HAP-1 (cell line): ENCODE measurements at regions not wholly inside any gene's neighbourhood (a gene's known extent, or its start where the extent isn't known, plus 50 kb on each side); places are given as distances from the start of the nearest gene placed in this dataset.

Experiments
- DNase-seq, 2 experiments: peaks; one replicate each; pipeline ENCODE4 v3.0.0-alpha.2; 2016 to 2020; ENCODE audit warnings: low spot score in 2 of 2
- H3K27me3 ChIP-seq: fragments of 250-450 bp; sonication (Bioruptor Pico); 2 replicates; pipeline ENCODE4 v1.5.1; 2020; ENCODE audit warnings: low read depth, mild to moderate bottlenecking, moderate library complexity
- H3K36me3 ChIP-seq: fragments of 250-450 bp; sonication (Bioruptor Pico); replicated peaks from 2 replicates; pipeline ENCODE4 v1.5.1; 2020; ENCODE audit warnings: mild to moderate bottlenecking
- H3K4me1 ChIP-seq: fragments of 250-450 bp; sonication (Bioruptor Pico); 2 replicates; pipeline ENCODE4 v1.5.1; 2020; ENCODE audit warnings: mild to moderate bottlenecking
- H3K4me3 ChIP-seq: fragments of 250-450 bp; sonication (Bioruptor Pico); 2 replicates; pipeline ENCODE4 v1.5.1; 2020; ENCODE audit warnings: mild to moderate bottlenecking, moderate library complexity
- H3K9me3 ChIP-seq: fragments of 250-450 bp; sonication (Bioruptor Pico); 2 replicates; pipeline ENCODE4 v1.5.1; 2020; ENCODE audit warnings: mild to moderate bottlenecking, moderate library complexity
- in situ Hi-C: fragments of 300-500 bp; cut with MboI; formaldehyde crosslinking; loops from 3 replicates; pipeline ENCODE4 v1.14.3; 2020; ENCODE audit warnings: low sequenced_read_pairs, inconsistent platforms, mixed read lengths

GRCh38 chr6:168255283-168255881, 64.2 kb downstream of the DACT2 start:
- DNase-seq, result no peak
- no peaks in the 10 kb centered on the region for H3K27me3 ChIP-seq
- H3K4me1 ChIP-seq, result no peaks in the 10 kb centered on the region
- in situ Hi-C loops, result no loop called here
- H3K9me3 ChIP-seq, result no peaks in the 10 kb centered on the region
- no peaks in the 10 kb centered on the region for H3K36me3 ChIP-seq
- no peak overlapping the region for H3K4me3 ChIP-seq

DNA sequence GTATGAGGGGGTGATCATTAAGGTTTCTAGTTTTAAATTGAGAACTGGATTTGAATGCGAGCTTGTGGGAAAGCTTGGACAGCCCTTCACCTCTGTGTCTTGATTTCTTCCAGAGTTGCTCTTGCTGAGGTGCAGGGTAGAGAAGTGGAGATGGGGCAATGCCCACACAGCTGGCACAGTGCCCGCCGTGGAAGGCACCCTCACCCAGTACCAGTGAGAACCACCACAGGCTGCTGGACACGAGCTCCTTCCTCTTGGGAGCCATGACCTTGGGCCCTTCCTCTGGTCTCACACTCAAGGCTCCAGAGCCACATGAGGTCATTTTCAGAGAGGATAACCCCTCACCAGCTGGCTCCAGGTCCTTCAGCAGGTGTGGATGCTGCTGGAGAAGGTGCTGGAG, 67.3 kb downstream of the DACT2 start:
- Histone ChIP-seq H3K9me3 (no peaks in the 10 kb centered on the region), H3K4me1 (no peaks in the 10 kb centered on the region), H3K4me3 (no peak overlapping the region), H3K36me3 (no peaks in the 10 kb centered on the region), H3K27me3 (peaks cover 2% of the 10 kb centered on the region; the same call in 1 of the 2 replicates)
- no peak for DNase-seq
- in situ Hi-C loops, result no loop called here

GRCh38 chr6:168250250-168250649, 69.3 kb downstream of the DACT2 start:
- H3K36me3 ChIP-seq, result no peaks in the 10 kb centered on the region
- DNase-seq, result no peak
- H3K4me1 ChIP-seq, result no peaks in the 10 kb centered on the region
- peaks cover 6% of the 10 kb centered on the region; the same call in 1 of the 2 replicates for H3K27me3 ChIP-seq
- H3K9me3 ChIP-seq, result no peaks in the 10 kb centered on the region
- H3K4me3 ChIP-seq, result no peak overlapping the region
- in situ Hi-C loops, result no loop called here

- no peaks in the 10 kb centered on the region for H3K4me1 ChIP-seq
- H3K4me3 ChIP-seq, result no peak overlapping the region
- DNase-seq, result no peak
- H3K36me3 ChIP-seq, result no peaks in the 10 kb centered on the region
- in situ Hi-C loops, result no loop called here
- peaks cover 6% of the 10 kb centered on the region; the same call in 1 of the 2 replicates for H3K27me3 ChIP-seq
- H3K9me3 ChIP-seq, result no peaks in the 10 kb centered on the region
Observed at GRCh38 chr6:168249746-168250145, 69.8 kb downstream of the DACT2 start.

- no peaks in the 10 kb centered on the region for H3K9me3 ChIP-seq
- peaks cover 6% of the 10 kb centered on the region; the same call in 1 of the 2 replicates for H3K27me3 ChIP-seq
- no peaks in the 10 kb centered on the region for H3K36me3 ChIP-seq
- H3K4me3 ChIP-seq, result no peak overlapping the region
- in situ Hi-C loops, result no loop called here
- DNase-seq, result no peak
- no peaks in the 10 kb centered on the region for H3K4me1 ChIP-seq
Observed at GRCh38 chr6:168248148-168248620, 71.4 kb downstream of the DACT2 start.

DNA sequence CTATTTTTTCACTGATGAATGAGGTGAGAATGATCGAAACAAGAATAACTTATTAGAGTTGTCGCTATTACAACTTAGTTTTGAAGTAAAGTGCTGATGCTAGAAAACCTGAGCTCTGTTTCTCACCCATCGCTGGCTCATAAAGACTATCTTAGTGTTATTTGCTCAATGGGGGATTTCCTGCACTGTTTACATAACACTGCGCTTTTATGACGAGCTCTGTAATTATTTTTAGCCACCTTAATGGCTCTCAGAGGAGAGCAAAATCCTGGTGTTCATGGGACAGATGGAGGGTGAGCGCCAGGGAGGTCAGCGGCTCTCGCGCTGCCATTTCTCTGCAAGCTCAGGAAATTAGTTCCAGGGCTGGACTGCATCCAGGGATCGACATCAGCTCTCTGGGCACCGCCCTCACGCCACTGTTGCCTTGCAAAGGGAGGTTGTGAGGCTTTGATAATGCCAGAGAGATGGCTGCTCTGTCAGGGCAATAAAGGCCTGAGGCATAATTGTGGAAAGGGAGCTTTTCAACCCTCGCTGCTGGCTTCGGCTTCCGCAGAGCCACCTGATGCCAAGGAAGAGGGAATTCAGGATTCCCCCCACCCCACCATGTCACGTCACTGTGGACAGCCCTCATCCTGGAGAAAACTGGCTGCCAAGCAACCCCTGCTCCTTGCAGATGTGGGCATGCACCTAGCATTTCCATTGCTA, 72.0 kb downstream of the DACT2 start:
- Histone ChIP-seq H3K4me3 (no peak overlapping the region), H3K9me3 (no peaks in the 10 kb centered on the region), H3K4me1 (no peaks in the 10 kb centered on the region), H3K27me3 (peaks cover 6% of the 10 kb centered on the region; the same call in 1 of the 2 replicates), H3K36me3 (no peaks in the 10 kb centered on the region)
- in situ Hi-C loops, result no loop called here
- DNase-seq, result peak in 1 of 2 experiments; percentile 19

DNA sequence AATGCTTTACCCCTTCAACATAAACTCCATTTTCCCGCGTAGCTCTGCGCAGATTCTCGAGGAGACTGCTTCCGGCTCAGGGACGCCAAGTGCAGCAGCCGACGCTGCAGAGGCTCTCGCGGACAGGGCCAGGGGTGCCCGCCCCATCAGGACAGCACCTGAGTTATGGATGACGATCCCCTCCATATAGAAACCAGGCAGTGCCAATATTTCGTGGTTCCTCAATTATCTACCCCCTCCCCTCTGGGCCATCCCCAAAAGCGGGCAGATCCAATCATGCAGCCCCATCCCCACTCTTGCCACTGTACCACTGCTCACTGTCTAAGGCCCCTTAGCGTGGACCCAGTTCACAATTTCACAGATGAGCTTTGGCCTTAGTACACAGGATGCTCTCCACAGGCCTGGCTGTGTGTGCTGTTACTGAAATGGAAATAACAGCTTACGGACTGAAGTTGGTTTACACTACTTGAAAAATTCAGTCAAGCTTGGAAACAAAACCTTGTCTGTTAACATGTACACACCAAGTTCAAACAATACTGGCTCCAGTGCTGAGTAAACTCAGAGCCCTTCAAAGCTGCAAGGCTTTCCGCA, 74.5 kb downstream of the DACT2 start:
- no peaks in the 10 kb centered on the region for H3K9me3 ChIP-seq
- in situ Hi-C loops, result no loop called here
- H3K27me3 ChIP-seq, result peaks cover 6% of the 10 kb centered on the region; the same call in 1 of the 2 replicates
- no peaks in the 10 kb centered on the region for H3K36me3 ChIP-seq
- no peak overlapping the region for H3K4me3 ChIP-seq
- no peaks in the 10 kb centered on the region for H3K4me1 ChIP-seq
- no peak for DNase-seq

DNA sequence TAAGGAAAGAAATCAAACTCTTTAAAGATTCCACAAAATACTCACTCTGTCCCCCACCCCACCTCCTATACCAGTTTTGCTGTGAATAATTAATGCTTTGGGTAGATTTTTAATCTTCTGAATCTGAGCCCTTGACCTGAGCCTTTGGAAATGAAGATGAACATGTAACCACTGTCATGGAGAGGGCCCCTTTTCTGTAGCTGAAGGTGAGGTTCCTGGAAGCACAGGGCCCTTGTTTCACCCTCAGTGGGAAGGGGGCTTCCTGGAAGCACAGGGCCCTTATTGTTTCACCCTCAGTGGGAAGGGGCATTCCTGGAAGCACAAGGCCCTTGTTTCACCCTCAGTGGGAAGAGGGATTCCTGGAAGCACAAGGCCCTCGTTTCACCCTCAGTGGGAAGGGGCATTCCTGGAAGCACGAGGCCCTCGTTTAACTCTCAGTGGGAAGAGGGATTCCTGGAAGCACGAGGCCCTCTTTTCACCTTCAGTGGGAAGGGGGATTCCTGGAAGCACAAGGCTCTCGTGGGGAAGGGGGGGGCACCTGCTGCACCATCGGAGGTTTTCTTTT, 75.7 kb downstream of the DACT2 start:
- Histone ChIP-seq H3K27me3 (peaks cover 6% of the 10 kb centered on the region; the same call in 1 of the 2 replicates), H3K4me1 (no peaks in the 10 kb centered on the region), H3K9me3 (no peaks in the 10 kb centered on the region), H3K36me3 (no peaks in the 10 kb centered on the region), H3K4me3 (no peak overlapping the region)
- in situ Hi-C loops, result no loop called here
- no peak for DNase-seq

GRCh38 chr6:168242940-168243225, 76.7 kb downstream of the DACT2 start:
- in situ Hi-C loops, result no loop called here
- DNase-seq, result no peak
- Histone ChIP-seq H3K4me3 (no peak overlapping the region), H3K36me3 (no peaks in the 10 kb centered on the region), H3K27me3 (peaks cover 7% of the 10 kb centered on the region; the same call in 1 of the 2 replicates), H3K9me3 (no peaks in the 10 kb centered on the region), H3K4me1 (no peaks in the 10 kb centered on the region)

DNA sequence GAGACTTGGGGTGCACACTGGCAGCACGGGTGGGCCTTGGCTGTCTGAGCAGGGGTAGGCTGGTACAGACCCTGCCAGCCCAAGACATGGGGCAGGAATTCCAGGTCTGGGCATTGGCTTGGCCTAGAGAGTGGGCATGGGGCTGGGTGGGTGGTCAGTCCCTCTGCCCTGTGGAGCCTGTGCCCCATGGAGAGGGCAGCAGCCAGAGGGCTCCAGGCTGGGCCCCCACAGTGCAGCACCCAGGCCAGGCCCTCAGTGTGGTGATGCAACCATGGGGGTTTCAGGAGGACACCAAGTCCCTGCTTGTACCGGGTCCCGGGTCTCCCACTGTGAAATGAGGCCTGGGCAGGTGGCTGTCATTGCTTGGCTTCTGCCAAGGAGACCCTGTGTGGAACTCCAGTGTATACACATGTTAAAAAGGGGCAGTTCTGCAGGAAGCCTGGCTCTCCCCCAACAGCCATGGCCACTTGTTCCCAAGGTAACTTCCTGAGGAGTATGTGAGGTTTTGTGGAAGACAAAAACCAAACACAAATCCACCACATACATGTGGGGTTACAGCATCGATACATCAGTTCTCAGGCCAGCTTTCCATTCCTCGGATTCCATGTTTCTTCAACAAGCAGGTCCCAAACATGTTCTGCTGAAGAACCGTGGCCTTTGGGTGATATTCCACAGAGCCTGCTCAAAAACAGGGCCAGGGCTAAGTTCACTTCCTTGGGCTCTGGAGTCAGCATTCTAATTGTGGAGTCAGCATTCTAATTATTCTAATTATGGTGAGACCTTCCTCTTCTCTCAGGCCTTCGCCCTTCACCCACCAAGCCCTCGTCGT, 77.3 kb downstream of the DACT2 start:
- Histone ChIP-seq H3K9me3 (no peaks in the 10 kb centered on the region), H3K36me3 (no peaks in the 10 kb centered on the region), H3K27me3 (peaks cover 6% of the 10 kb centered on the region; the same call in 1 of the 2 replicates), H3K4me1 (no peaks in the 10 kb centered on the region), H3K4me3 (no peak overlapping the region)
- DNase-seq, result no peak
- in situ Hi-C loops, result no loop called here

DNA sequence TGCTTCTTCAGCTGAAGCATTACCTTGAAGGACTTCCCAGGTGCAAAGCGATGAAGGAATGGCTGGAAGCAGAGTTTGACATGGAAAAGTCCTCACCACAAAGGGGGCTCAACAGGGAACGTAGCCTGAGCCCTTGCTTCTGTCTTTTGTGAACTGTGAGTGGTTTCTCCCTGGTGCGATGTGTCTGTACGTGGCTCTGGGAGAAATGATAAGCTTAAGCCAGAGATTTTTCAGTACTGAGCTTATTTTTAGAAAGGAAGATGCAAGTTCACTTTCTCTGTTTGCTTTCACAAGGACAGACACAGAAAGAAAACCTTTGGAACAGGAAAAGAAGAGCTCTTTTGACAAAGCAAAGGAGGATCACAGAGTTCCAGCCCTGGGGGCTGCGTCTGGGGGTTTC, 79.4 kb downstream of the DACT2 start:
- no peaks in the 10 kb centered on the region for H3K36me3 ChIP-seq
- DNase-seq, result no peak
- H3K4me1 ChIP-seq, result no peaks in the 10 kb centered on the region
- no peaks in the 10 kb centered on the region for H3K9me3 ChIP-seq
- H3K27me3 ChIP-seq, result 0 out of 2 replicates have a peak, but pooled peaks cover 2% of the 10 kb centered on the region
- H3K4me3 ChIP-seq, result no peak overlapping the region
- in situ Hi-C loops, result no loop called here

DNA sequence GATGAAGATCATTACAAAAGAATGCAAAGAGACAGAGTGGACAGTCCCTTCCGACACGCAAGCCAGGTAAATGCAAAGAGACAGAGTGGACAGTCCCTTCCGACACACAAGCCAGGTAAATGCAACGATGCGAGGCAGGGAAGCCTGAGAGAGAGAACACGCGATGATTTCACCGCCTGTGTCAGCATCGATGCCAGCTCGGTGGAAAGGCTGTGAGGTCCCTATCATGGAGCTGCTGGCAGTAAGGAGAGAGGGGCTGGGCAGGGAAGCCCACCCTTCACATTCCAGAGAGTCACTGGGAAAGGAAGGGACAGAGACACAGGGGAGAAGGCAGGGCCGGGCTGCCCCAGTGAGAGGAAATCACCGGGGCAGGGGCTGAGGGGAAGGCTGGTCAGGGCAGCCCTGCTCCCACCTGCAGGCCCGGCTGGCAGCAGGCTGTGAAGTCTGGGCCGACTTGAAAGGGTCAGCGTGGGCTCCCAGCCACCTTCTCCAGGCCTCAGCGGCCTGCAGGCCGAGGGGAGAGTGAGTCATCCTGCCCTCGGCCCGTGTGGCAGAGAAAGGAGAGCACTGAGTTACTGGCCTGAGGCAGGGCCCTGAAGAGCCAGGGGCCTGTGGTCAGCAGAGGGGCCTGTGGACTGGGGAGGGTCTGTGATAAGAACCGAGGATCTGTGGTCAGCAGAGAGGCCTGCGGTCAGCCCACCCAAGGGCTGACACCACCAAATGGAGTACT, 80.4 kb downstream of the DACT2 start:
- H3K27me3 ChIP-seq, result 0 out of 2 replicates have a peak, but pooled peaks cover 2% of the 10 kb centered on the region
- no peak for DNase-seq
- H3K9me3 ChIP-seq, result no peaks in the 10 kb centered on the region
- in situ Hi-C loops, result no loop called here
- H3K4me3 ChIP-seq, result no peak overlapping the region
- no peaks in the 10 kb centered on the region for H3K4me1 ChIP-seq
- no peaks in the 10 kb centered on the region for H3K36me3 ChIP-seq
